PFSK-1 (cell line): ENCODE measurements at regions not wholly inside any gene's neighbourhood (a gene's known extent, or its start where the extent isn't known, plus 50 kb on each side); places are given as distances from the start of the nearest gene placed in this dataset.

Experiments used
- FOXP2 ChIP-seq: optimal IDR thresholded peaks from 2 replicates; pipeline ENCODE3; 2011; ENCODE audit warnings: borderline replicate concordance, control low read depth, inconsistent platforms; ENCODE audit not compliant: insufficient read depth; ENCODE audit errors: extremely low read length, extremely low read depth
- POLR2AphosphoS5 ChIP-seq: IDR thresholded peaks from 2 replicates; pipeline ENCODE4 v1.6.1; 2012; ENCODE audit warnings: low read depth, mild to moderate bottlenecking, control low read depth, low read length, moderate library complexity
- SIN3A ChIP-seq: IDR thresholded peaks from 2 replicates; pipeline ENCODE4 v1.6.1; 2012; ENCODE audit warnings: mild to moderate bottlenecking, low read length, moderate library complexity, borderline replicate concordance; ENCODE audit not compliant: insufficient read depth
- TAF1 ChIP-seq: IDR thresholded peaks from 2 replicates; pipeline ENCODE4 v1.6.1; 2012; ENCODE audit warnings: low read length, control low read depth, borderline replicate concordance; ENCODE audit not compliant: insufficient read depth

GRCh38 chr12:17077594-17077993 lies 471.6 kb upstream of the LMO3 start:
- TF ChIP-seq TAF1, result no peak
- TF ChIP-seq POLR2AphosphoS5, result no peak
- no peak for TF ChIP-seq SIN3A
- no peak for TF ChIP-seq FOXP2
